Mesenchymal stem cell (in vitro differentiated cells and primary cell): ENCODE measurements at regions not wholly inside any gene's neighbourhood (a gene's known extent, or its start where the extent isn't known, plus 50 kb on each side); places are given as distances from the start of the nearest gene placed in this dataset.

Source experiments
- DNase-seq: peaks from one replicate; pipeline ENCODE4 v3.0.0-alpha.2; 2013
- H2AFZ ChIP-seq: one replicate; pipeline ENCODE4 v1.6.1; 2013; ENCODE audit warnings: low read depth, mild to moderate bottlenecking, control low read depth, inconsistent platforms, low read length, moderate library complexity
- H2AK5ac ChIP-seq: 2 replicates; pipeline ENCODE4 v1.6.1; 2013; ENCODE audit warnings: low read length, moderate library complexity, mild to moderate bottlenecking, inconsistent platforms; ENCODE audit not compliant: severe bottlenecking
- H2BK120ac ChIP-seq: one replicate; pipeline ENCODE4 v1.6.1; 2013; ENCODE audit warnings: low read depth, mild to moderate bottlenecking, inconsistent platforms, low read length, moderate library complexity
- H2BK12ac ChIP-seq, 2 experiments: one replicate each; pipeline ENCODE4 v1.6.1; 2013; ENCODE audit warnings: inconsistent platforms in 2 of 2, low read length in 2 of 2, mild to moderate bottlenecking in 2 of 2, moderate library complexity in 2 of 2, control low read depth in 1 of 2
- H2BK15ac ChIP-seq: one replicate; pipeline ENCODE4 v1.6.1; 2013; ENCODE audit warnings: mild to moderate bottlenecking, low read depth, inconsistent platforms; ENCODE audit not compliant: poor library complexity, severe bottlenecking
- H2BK5ac ChIP-seq: 2 replicates; pipeline ENCODE4 v1.6.1; 2013; ENCODE audit warnings: low read depth, mild to moderate bottlenecking, low read length, control low read depth, inconsistent platforms; ENCODE audit not compliant: poor library complexity, severe bottlenecking
- H3K14ac ChIP-seq, 2 experiments: one replicate each; pipeline ENCODE4 v1.6.1; 2013; ENCODE audit warnings: inconsistent platforms in 2 of 2, low read length in 2 of 2, control low read depth in 1 of 2, mild to moderate bottlenecking in 1 of 2, moderate library complexity in 1 of 2
- H3K18ac ChIP-seq, 2 experiments: one replicate each; pipeline ENCODE4 v1.6.1; 2013; ENCODE audit warnings: inconsistent platforms in 2 of 2, low read length in 2 of 2, control low read depth in 1 of 2, low read depth in 1 of 2, mild to moderate bottlenecking in 1 of 2
- H3K23ac ChIP-seq, 2 experiments: one replicate each; pipeline ENCODE4 v1.6.1; 2013; ENCODE audit warnings: inconsistent platforms in 2 of 2, low read length in 2 of 2, mild to moderate bottlenecking in 2 of 2, moderate library complexity in 2 of 2, control low read depth in 1 of 2
- H3K27ac ChIP-seq: 2 replicates; pipeline ENCODE4 v1.5.1; 2013; ENCODE audit warnings: mild to moderate bottlenecking, moderate library complexity, low read length, control low read depth, inconsistent platforms; ENCODE audit not compliant: poor library complexity, severe bottlenecking
- H3K27me3 ChIP-seq, 2 experiments: 2 replicates each; pipeline versions ENCODE4 v1.6.1 to v1.7.0; 2013; ENCODE audit warnings: low read length in 2 of 2, mild to moderate bottlenecking in 2 of 2, moderate library complexity in 2 of 2, control low read depth in 1 of 2, inconsistent platforms in 1 of 2; ENCODE audit not compliant: control insufficient read depth in 1 of 2, insufficient read depth in 1 of 2
- H3K36me3 ChIP-seq, 2 experiments: 2 replicates each; pipeline versions ENCODE4 v1.6.1 to v1.7.0; 2013; ENCODE audit warnings: low read length in 2 of 2, control low read depth in 1 of 2, inconsistent platforms in 1 of 2, low read depth in 1 of 2, mild to moderate bottlenecking in 1 of 2; ENCODE audit not compliant: insufficient read depth in 2 of 2, control insufficient read depth in 1 of 2
- H3K4ac ChIP-seq, 2 experiments: one replicate each; pipeline ENCODE4 v1.6.1; 2013; ENCODE audit warnings: inconsistent platforms in 2 of 2, low read length in 2 of 2, mild to moderate bottlenecking in 2 of 2, moderate library complexity in 2 of 2, control low read depth in 1 of 2, low read depth in 1 of 2
- H3K4me1 ChIP-seq: 2 replicates; pipeline ENCODE4 v1.6.1; 2013; ENCODE audit warnings: low read depth, low read length, control low read depth; ENCODE audit not compliant: control insufficient read depth, insufficient read depth
- H3K4me2 ChIP-seq: 2 replicates; pipeline ENCODE4 v1.6.1; 2013; ENCODE audit warnings: low read length, mild to moderate bottlenecking, inconsistent platforms; ENCODE audit not compliant: poor library complexity, severe bottlenecking
- H3K4me3 ChIP-seq, 2 experiments: 2 replicates each; pipeline versions ENCODE4 v1.5.1 to v1.7.0; 2013; ENCODE audit warnings: low read length in 2 of 2, mild to moderate bottlenecking in 2 of 2, control low read depth in 1 of 2, low read depth in 1 of 2; ENCODE audit not compliant: insufficient read depth in 1 of 2
- H3K79me1 ChIP-seq: replicated peaks from 2 replicates; pipeline ENCODE4 v1.6.1; 2013; ENCODE audit warnings: mild to moderate bottlenecking, control low read depth, low read length, inconsistent platforms; ENCODE audit not compliant: poor library complexity, severe bottlenecking
- H3K9ac ChIP-seq: 2 replicates; pipeline ENCODE4 v1.7.0; 2013; ENCODE audit warnings: mild to moderate bottlenecking, low read length, moderate library complexity
- H3K9me3 ChIP-seq: 2 replicates; pipeline ENCODE4 v1.7.0; 2013; ENCODE audit warnings: mild to moderate bottlenecking, low read length; ENCODE audit not compliant: control insufficient read depth
- H4K8ac ChIP-seq: one replicate; pipeline ENCODE4 v1.6.1; 2013; ENCODE audit warnings: inconsistent platforms, mild to moderate bottlenecking, low read length, moderate library complexity
- H4K91ac ChIP-seq: one replicate; pipeline ENCODE4 v1.6.1; 2013; ENCODE audit warnings: mild to moderate bottlenecking, low read length, inconsistent platforms
- WGBS: methylation state at CpG from one replicate; pipeline ENCODE4 v1.1.7; 2013; ENCODE audit warnings: mixed read lengths; 5-methylcytosine and 5-hydroxymethylcytosine counted together

DNA sequence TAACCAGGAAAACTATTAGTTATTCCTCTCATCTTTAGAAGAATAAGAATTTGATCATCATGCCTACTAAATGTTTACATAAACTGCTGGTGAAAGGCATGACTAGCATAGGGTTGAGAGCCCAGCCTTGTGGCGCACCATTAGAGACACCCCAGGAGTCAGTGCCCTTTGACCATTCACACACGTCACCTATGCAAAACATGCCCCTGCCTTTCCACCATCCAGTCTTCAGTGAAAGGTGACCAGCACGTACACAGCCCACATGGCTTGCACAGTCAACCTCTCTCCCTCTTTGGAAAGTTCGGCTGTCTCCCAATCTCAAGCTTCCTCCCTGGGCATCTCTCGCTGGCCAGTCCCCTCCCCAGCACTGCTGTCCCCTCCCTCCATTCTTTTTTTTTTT is 150.3 kb downstream of the ENGASE start:
- 77% methylated on average over 5 of the region's 5 CpGs for WGBS
- H3K4me3 ChIP-seq = no peak overlapping the region
- no peaks in the 10 kb centered on the region for H3K79me1 ChIP-seq
- no peak overlapping the region for H2BK15ac ChIP-seq
- H2BK12ac ChIP-seq = no peak overlapping the region
- no peak overlapping the region for H4K91ac ChIP-seq
- no peak overlapping the region for H2BK5ac ChIP-seq
- no peak overlapping the region for H2AFZ ChIP-seq
- no peaks in the 10 kb centered on the region for H3K9me3 ChIP-seq
- no peak for DNase-seq
- peaks cover 43 to 74% of the 10 kb centered on the region in 2 experiments for H3K27me3 ChIP-seq
- no peak overlapping the region for H3K27ac ChIP-seq
- no peak overlapping the region for H4K8ac ChIP-seq
- no peaks in the 10 kb centered on the region for H3K4me1 ChIP-seq
- no peak overlapping the region for H3K9ac ChIP-seq
- no peak overlapping the region for H3K23ac ChIP-seq
- no peak overlapping the region for H2BK120ac ChIP-seq
- H3K36me3 ChIP-seq = no peaks in the 10 kb centered on the region
- H3K14ac ChIP-seq = no peak overlapping the region
- H3K4me2 ChIP-seq = no peak overlapping the region
- H3K18ac ChIP-seq = no peak overlapping the region
- no peak overlapping the region for H3K4ac ChIP-seq
- H2AK5ac ChIP-seq = no peak overlapping the region

GRCh38 chr17:79224476-79224875 is 149.9 kb downstream of the ENGASE start:
- no peak overlapping the region for H2AFZ ChIP-seq
- no peak overlapping the region for H3K18ac ChIP-seq
- H3K9me3 ChIP-seq = no peaks in the 10 kb centered on the region
- no peak overlapping the region for H2BK15ac ChIP-seq
- H3K9ac ChIP-seq = no peak overlapping the region
- DNase-seq = no peak
- H3K4ac ChIP-seq = no peak overlapping the region
- no peak overlapping the region for H3K4me3 ChIP-seq
- H3K36me3 ChIP-seq = no peaks in the 10 kb centered on the region
- H3K27ac ChIP-seq = no peak overlapping the region
- 57% methylated on average over 4 of the region's 4 CpGs for whole genome bisulfite sequencing
- H3K27me3 ChIP-seq = peaks cover 46 to 74% of the 10 kb centered on the region in 2 experiments
- no peaks in the 10 kb centered on the region for H3K79me1 ChIP-seq
- no peak overlapping the region for H3K23ac ChIP-seq
- H4K8ac ChIP-seq = no peak overlapping the region
- H2BK120ac ChIP-seq = no peak overlapping the region
- no peaks in the 10 kb centered on the region for H3K4me1 ChIP-seq
- H2BK5ac ChIP-seq = no peak overlapping the region
- no peak overlapping the region for H3K14ac ChIP-seq
- H2BK12ac ChIP-seq = no peak overlapping the region
- no peak overlapping the region for H3K4me2 ChIP-seq
- H2AK5ac ChIP-seq = no peak overlapping the region
- no peak overlapping the region for H4K91ac ChIP-seq

- Histone ChIP-seq H4K91ac (no peak overlapping the region), H3K36me3 (no peaks in the 10 kb centered on the region), H2BK120ac (no peak overlapping the region), H3K79me1 (no peaks in the 10 kb centered on the region), H3K23ac (no peak overlapping the region), H3K14ac (no peak overlapping the region), H2BK12ac (no peak overlapping the region), H2AFZ (no peak overlapping the region), H3K4me3 (no peak overlapping the region), H3K9ac (no peak overlapping the region), H2AK5ac (no peak overlapping the region), H2BK5ac (no peak overlapping the region), H3K18ac (no peak overlapping the region), H3K4me2 (no peak overlapping the region), H3K9me3 (no peaks in the 10 kb centered on the region), H3K4ac (no peak overlapping the region), H3K27me3 (peaks cover 51 to 79% of the 10 kb centered on the region in 2 experiments), H4K8ac (no peak overlapping the region), H3K27ac (no peak overlapping the region), H3K4me1 (no peaks in the 10 kb centered on the region), H2BK15ac (no peak overlapping the region)
- 75% methylated on average over 8 of the region's 8 CpGs for WGBS
- no peak for DNase-seq
Observed at GRCh38 chr17:79223953-79224352, 149.3 kb downstream of the ENGASE start.

- H3K18ac ChIP-seq = no peak overlapping the region
- DNase-seq = no peak
- no peak overlapping the region for H3K4ac ChIP-seq
- no peak overlapping the region for H3K14ac ChIP-seq
- H3K4me1 ChIP-seq = no peaks in the 10 kb centered on the region
- H3K27ac ChIP-seq = no peak overlapping the region
- no peak overlapping the region for H3K9ac ChIP-seq
- H2AK5ac ChIP-seq = no peak overlapping the region
- H4K91ac ChIP-seq = no peak overlapping the region
- no peak overlapping the region for H2BK120ac ChIP-seq
- no peaks in the 10 kb centered on the region for H3K79me1 ChIP-seq
- no peak overlapping the region for H2BK12ac ChIP-seq
- H3K4me3 ChIP-seq = no peak overlapping the region
- no peak overlapping the region for H3K23ac ChIP-seq
- no peaks in the 10 kb centered on the region for H3K9me3 ChIP-seq
- H2BK5ac ChIP-seq = no peak overlapping the region
- H3K36me3 ChIP-seq = no peaks in the 10 kb centered on the region
- H3K4me2 ChIP-seq = no peak overlapping the region
- no peak overlapping the region for H2BK15ac ChIP-seq
- no peak overlapping the region for H4K8ac ChIP-seq
- 50% methylated on average over 8 of the region's 9 CpGs for WGBS
- peaks cover 56 to 81% of the 10 kb centered on the region in 2 experiments for H3K27me3 ChIP-seq
- no peak overlapping the region for H2AFZ ChIP-seq
Observed at GRCh38 chr17:79223471-79223870, 148.8 kb downstream of the ENGASE start.
